NCI-H2227 (cell line): ENCODE measurements at regions not wholly inside any gene's neighbourhood (a gene's known extent, or its start where the extent isn't known, plus 50 kb on each side); places are given as distances from the start of the nearest gene placed in this dataset.
"Not testable (repeated sequence)": the region's sequence is repeated elsewhere in the genome, so short reads cannot be mapped to it uniquely, and the experiment has no call there.

ENCODE experiments used
- DNase-seq: peaks from one replicate; lab custom pipeline; 2025; ENCODE audit not compliant: unreplicated experiment; lab: John Stamatoyannopoulos, UW

DNA sequence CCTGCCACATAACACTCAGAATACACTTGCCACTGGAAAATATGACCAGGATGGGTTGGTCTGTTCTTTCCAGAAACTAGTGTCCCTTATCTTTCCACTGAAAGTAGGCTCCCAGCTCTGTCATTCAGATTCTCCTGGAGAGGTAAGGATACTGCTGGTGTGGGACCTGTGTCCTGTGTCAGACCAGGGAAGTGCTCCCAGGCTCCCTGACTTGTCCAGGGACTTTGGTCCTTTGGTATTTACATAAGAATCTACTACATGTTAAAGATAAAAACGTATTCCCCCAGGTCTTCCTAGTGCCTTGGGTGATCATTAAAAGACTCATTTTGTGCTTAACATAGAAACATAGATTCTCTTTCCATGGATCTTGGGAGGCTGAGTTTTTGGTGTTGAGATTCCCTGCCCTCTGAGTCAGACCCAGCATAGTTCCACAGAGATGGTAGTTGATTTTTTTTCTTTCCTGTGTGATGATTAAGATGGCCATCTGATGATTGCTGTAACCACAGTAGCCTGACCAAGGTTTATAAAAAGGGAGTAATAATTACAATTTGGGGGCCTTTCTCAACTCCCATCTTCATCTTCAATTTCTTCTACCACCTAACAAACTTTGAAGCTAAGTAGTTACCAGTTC, 159.8 kb upstream of the JADE1 start:
- no peak for DNase-seq

DNA sequence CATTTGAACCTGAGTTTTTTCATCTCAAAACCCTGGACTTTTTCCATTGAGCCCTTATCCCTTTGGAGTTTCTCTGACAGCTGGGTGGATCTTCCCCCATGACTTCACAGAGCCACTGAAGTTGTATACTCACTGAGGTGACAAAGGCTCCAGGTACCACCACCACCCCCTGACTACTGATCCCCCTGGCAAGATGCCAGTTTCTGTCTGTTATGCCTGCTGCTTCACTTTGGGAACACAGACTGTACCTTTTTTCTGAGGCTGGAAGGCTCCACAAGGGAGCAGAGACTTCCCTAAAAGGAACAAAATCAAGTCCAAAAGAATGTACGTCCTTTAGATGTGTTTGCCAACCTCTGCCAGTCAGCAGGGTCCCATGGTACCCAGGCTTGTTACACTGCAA, 160.3 kb upstream of the JADE1 start:
- DNase-seq: no peak

DNA sequence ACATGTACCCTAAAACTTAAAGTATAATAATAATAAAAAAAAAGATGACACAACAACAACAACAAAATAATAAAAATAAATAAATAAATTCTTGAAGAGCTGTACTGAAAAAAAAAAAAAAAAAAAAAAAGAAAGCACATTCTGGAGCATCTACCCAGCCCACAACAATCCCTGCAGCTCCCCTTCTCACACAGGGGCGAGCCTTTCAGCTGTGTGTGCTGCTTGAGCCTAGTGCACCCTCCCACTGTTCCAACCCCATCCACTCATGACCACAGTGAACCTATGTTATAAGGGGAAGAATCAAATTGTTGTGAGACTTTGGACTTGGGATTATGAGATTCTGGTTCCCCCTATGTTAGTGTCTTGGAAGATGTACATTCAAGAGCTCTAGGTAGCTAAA, 161.5 kb upstream of the JADE1 start:
- no peak for DNase-seq

DNA sequence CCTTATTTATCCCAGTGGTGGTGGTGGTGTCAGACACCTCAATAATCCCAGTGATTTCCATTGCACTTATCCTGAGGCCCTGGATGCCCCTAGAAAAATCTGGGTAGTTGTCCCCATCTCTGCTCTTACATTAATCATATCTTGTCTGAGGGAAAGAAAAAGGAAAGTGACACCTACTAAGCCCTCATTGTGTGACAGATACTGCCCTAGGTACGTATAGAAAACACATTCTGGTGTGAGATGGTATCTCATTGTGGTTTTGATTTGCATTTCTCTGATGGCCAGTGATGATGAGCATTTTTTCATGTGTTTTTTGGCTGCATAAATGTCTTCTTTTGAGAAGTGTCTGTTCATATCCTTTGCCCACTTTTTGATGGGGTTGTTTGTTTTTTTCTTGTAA, 162.6 kb upstream of the JADE1 start:
- not testable (repeated sequence) for DNase-seq

DNA sequence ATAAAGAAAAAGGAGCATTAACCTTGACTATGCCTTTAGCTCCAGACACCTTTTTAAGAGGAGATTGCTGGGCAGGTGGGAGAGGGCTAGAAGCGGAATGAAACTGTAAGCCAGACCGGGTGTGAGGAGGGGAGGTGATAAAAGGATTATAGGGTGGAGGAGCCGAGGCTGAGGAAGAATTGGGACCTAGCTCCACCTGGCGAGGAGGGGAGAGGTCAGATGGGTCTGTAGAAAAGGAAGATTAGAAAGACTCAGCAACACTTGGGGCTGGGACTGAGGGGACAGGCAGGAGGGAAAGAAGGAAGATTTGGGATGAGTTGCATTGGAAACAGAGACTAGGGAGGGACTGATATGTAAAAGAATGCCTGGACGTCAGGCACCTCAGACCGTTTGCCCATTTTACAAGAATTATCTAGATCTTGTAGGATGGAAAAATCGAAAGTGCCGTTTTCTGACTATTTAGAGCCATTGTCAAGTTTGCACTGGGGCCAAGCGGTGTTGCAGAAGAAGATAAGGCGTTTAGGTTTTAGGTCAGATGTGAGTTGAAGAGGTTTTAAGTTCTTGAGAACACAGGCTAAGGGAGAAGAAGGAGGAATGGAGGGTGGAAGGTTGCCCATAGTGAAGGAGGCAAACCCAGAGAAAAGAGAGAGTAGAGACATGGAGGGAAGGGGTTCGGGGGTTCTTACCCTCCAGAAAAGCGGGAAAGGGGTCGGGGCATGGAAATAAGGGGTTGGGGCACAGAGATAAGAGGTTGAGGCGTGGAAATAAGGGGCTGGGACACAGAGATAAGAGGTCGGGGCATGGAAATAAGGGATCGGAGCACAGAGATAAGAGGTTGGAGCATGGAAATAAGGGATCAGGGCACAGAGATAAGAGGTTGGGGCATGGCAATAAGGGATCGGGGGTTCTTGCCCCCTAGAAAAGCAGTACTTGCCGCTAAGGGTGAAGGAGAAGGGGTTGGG, 164.5 kb upstream of the JADE1 start:
- not testable (repeated sequence) for DNase-seq

DNA sequence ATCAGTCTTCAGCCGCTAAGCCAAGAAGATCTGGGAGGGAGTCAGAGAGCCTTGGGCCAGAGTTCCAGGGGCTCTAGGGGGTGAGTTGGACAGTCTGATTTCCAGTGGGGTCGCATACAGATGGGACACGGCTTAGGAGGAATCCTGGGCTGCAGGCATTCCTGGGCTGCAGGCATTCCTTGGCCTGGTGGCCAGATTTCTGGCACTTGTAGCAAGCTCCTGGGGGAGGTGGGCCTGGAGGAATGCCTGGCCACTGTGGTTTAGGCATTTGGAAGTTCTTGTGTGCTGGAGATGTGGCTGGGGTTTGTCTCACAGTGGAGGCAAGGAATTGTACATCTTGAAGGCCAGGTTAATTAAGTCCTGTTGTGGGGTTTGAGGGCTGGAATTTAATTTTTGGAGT, 165.4 kb upstream of the JADE1 start:
- DNase-seq: not testable (repeated sequence)

DNA sequence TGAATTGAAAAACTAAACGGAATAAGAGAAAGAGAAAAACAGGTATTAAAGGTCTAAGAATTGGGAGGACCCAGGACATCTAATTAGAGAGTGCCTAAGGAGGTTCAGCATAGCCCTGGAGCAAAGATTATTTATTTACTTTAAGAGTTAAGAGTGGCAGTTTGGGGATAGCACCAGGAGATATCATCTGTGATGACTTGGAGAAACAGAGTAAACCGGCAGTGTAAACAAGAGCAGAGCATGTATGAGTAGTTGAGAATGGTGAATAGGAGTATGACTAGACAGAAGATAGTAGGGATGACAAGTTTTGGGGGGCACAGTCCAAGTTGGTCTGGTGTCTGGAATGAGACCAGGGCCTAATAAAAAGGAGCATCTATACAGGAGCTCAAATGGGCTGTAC, 167.9 kb upstream of the JADE1 start:
- DNase-seq: not testable (repeated sequence)

DNA sequence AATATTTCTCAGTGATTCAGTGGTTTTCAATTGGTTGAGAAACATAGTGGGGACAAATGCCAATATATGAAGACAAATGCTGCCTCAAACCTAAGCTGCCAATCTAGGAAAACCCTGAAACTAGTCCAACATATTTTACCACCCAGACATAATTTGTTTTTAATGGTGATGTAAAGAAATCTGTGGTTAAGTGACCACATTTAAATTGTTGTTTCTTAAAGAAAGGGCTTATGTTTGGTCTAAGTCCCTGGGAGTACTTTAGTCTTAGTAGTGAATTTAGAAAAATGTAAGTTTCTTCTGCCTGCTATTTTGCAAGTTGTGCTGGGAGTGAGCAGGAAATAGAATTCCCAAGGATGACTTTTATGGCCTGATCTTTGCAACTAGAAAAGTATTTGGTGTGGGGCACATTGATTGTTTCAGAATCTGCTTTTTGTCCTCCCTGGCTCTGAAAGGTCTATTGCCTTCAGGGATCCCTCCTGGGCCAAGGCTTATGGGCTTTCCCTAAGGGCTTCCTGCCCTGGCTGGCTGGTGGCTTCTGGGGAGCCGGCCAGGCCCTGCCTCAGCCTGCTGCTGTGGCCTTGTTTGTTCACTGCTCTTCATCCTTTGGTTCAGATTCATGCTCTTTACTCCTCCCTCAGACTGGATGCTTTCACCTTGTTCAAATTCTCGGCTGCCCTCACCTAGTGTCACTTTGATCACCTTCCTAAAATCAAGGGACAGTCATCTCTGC, 169.8 kb upstream of the JADE1 start:
- DNase-seq: no peak

DNA sequence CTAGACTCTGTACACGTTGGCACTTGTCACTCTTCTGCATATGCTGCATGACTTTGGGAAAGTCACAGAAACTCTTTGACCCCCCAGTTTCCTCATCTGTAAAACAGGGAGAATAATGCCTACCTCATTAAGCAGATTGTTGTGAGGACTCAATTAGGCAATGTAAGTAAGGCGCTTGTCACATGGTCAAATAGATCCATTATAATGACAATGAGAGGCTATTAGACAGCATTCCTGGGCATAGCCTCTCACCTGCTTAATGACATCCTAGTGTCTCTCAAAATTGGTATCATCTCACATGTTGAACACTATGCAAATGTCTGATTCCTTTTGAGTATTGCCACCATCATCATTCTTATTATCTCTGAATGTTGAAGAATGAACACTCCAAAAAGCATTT, 172.6 kb upstream of the JADE1 start:
- DNase-seq: no peak

DNA sequence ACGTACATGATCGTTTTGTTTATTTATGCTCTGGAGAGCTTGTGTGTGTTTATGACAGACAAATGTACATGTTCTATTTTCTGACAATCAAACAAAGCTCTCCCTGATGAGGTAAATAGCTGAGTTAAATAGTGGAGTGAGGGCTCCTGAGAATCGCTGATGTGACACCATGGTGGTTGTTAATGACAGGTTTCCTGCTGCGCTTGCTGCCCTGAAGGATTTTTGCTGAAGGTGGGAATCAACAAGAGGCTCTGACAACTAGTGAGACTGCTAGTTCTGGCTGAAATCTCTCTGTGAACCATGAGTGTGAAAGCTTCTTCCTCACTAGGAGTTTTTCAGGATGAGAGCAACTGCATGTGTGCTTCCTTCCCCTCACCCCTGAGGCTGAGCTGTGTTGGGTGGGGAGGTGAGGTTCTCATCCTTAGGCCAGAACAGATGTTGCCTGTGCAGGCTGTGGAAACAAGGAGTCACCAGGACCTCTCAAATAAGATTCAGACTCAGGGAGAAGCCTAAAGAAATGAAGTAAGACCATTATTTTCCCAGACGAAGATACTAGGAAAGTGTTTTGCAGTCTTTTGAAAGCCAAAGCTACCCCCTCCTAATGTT, 173.4 kb upstream of the JADE1 start:
- DNase-seq: peak; percentile 63

DNA sequence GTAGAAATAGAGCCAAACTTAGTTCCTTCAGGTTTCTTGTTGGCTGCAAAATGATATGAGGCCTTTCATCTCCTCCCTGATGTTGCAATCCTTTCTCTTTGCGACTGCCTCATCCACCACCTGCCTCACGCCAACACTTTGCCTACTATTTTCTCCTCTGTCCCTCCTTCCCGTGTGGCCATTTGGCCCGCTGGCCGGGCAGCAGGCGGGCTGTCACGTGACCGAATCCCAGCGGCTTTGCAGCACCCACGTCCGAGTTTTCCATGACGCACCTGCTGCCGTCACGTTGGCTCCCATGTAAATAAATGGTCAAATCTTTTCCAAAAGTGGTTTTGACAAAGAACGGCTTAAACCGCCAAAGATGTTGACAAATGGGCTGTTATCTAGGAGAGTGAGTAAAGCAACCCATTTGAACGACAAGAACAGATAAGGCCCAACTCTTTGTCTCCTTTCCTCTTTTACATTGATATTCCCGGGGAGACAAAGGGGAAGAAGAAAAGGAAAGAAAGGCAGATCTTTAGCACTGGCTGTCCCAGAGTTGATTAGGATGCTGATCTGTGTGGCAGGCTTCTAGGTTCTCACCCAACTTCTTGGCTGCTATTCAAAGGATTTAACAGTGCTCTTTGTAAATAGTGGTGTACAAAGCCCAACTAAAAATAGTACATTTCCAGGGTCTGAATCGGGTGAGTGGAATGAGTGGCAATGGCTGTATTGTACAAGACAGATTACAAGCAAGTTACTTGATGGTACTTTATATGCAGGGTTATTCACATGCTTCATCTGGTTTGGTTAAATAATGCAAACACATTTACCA, 174.2 kb upstream of the JADE1 start:
- peak; percentile 90 for DNase-seq

DNA sequence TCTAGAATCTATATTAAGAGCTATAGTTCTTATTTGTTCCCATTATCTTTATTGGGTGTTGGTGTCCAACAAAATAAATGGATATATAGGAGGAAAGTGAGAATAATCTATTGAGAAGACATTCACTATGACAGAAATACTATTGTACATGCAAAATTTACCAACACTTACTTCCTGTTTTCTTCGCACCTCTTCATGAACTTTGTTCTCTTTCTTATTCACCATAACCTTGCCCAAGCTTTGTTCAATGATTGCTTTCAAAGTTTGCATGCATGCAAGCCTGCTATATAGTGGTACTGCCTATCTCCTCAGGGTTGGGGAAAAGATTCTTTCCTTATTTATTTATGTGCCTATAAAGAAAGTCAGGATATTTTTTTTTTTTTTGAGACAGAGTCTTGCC, 176.4 kb upstream of the JADE1 start:
- no peak for DNase-seq

DNA sequence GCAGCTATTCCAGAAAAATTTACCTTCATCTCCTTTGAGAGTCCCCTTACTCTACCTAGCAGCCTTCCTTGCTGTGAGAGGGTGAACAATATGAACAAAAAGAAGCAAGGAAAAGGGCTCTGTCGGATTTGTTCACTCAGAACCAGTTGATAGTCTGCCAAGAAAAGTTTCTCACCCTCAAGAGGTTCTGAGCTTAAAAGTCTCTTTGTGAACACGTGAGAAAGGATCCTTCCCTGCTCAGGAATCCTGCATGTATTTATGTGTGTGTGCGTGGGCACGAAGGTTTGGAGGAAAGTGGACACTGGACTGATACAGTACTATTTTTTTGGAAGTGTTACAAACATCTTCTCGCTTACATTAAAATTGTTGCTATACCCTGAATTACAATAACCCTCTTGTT, 178.6 kb upstream of the JADE1 start:
- DNase-seq: no peak

DNA sequence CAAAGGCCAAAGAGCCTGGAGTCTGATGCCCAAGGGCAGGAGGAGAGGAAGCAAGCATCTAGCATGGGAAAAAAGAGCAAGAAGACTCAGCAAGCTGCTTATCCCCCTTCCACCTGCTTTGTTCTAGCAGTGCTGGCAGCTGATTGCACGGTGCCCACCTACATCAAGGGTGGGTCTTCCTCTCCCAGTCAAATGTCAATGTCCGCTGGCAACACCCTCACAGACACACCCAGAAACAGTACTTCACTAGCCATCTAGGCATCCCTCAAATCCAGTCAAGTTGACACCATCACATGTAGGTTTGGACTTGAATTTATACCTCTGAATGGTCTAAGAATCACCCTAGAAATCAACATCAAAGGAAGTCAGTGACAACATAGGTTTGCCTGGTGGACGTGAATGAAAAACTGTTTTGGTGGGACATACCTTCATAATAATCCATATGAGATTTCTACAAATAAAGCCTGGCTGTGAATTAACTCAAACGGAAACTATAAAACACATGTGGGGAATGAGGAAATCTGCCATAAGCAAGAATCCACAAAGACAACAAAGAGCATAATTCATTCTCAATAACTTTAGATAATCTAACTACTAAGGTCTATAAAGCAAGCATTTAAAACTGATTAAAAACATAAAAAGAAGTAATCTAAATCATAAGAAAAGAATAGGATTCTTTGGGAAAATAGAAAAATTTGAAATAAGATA, 185.8 kb upstream of the JADE1 start:
- DNase-seq: no peak

DNA sequence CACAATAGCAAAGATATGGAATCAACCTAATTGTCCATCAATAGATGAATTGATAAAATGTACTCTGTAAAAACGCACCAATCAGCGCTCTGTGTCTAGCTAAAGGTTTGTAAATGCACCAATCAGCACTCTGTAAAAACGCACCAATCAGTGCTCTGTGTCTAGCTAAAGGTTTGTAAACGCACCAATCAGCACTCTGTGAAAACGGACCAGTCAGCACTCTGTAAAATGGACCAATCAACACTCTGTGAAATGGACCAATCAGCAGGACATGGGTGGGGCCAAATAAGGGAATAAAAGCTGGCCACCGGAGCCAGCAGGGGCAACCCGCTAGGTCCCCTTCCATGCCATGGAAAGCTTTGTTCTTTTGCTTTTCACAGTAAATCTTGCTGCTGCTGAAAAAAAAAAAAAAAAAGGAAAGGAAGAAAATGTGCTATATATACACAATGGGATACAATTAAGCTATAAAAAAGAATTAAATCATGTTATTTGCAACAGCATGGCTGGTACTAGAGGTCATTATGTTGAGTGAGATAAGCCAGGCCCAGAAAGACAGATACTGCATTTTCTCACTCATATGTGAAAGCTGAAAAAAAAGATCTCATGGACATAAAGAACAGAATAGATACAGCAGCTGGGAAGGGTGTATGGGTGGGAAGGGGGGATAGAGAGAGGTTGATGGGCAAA, 189.1 kb upstream of the JADE1 start:
- DNase-seq: not testable (repeated sequence)

DNA sequence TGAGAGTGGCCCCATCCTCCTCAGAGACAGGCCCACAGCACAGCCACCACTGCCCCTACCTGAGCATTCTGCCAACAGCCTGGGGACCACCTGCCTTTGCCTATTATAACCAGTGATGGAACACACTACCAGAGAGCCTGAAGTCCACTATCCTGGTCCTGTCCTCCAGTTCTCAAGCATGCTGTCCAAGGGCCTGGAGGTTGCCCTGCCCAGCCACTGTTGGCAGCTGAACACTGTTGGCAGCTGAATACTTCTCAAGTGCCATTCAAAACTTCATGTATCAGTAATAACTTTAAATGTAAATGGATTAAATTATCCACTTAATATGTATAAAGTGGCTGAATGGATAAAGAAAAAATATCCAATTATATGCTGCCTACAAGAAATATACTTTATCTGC, 194.3 kb upstream of the JADE1 start:
- no peak for DNase-seq

DNA sequence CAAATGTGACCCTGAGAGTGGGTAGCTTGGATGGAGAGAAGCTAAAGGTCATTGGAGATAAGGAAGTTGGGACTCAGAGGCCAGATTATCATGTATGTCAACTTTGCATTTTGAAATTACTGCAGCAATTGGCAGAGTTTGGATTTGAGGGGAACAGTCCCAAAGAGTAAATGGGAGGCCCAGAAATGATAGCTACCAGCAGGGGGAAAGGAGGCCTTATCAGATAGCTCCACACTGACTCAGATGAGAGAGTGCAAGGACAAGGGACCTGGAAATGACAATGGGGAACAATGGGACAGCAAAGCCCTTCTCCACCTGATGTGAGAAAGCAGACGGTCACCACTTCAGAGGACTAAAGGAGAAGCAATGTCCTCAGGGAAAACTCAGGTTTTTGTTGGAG, 201.5 kb upstream of the JADE1 start:
- no peak for DNase-seq

DNA sequence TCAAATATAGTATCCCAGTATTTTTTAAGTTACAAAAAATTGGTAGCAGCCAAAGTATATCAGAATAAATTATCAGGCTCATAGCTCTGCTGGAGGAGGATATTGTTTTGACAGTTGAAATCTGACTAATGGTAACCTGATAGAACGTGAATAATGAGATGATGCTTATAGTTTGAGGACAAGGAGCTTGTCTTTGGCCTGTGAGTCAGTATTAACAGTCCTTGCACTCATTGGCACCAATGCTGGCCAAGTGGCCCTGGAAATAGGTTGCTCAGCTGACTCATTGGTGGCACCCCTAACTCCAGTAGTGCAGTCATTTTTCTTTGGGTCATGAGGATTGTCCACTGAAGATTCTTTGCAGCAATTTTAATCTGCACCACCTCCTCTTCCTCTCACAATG, 203.3 kb upstream of the JADE1 start:
- DNase-seq: no peak

DNA sequence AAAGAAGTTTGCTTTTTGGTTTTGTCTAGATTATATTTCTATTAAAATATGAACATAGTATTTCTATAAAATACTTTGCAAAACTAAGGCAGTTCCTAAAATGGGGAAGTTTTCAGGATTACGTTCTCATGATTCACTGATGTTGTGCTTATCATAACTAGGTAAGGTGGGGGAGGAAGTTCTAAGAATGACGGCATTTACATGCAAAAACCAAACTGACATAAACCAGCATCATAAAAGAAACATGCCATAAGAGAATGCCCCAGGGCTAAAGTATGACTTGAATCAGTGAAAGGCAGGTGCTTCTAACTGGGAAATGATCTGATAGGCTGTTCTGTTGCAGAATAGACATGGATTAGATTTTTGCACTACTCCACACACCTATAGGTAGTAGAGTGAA, 204.7 kb upstream of the JADE1 start:
- DNase-seq: no peak
